ENCODE measurements at regions not wholly inside any gene's neighbourhood (a gene's known extent, or its start where the extent isn't known, plus 50 kb on each side); places are given as distances from the start of the nearest gene placed in this dataset.

DNA sequence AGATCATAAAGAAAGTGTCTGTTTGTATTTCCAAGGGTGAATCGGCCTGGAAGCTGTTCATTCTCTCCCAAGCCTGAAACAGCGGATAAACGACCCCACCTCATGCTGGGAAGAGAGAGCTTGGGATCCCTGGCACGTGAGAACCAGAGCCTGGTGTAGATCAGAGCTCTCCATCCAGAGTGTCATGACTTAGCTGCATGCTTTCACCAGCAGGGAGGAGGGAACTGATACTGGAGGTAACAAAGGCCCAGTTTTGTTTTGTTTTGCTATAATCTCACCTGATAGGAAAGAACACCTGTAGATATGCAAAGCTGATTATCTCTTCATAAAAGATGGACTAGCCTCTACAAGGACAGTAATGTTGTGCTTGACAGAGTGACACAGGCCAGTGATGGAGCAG lies 236.6 kb downstream of the POM121L12 start:
- no peak overlapping the region for H3K4me3 ChIP-seq (replicated peaks; ENCODE audit: low read depth, low read length)
- no peak for DNase-seq (ENCODE audit: extremely low read depth, low read depth)
- TF ChIP-seq, protein P1, sequence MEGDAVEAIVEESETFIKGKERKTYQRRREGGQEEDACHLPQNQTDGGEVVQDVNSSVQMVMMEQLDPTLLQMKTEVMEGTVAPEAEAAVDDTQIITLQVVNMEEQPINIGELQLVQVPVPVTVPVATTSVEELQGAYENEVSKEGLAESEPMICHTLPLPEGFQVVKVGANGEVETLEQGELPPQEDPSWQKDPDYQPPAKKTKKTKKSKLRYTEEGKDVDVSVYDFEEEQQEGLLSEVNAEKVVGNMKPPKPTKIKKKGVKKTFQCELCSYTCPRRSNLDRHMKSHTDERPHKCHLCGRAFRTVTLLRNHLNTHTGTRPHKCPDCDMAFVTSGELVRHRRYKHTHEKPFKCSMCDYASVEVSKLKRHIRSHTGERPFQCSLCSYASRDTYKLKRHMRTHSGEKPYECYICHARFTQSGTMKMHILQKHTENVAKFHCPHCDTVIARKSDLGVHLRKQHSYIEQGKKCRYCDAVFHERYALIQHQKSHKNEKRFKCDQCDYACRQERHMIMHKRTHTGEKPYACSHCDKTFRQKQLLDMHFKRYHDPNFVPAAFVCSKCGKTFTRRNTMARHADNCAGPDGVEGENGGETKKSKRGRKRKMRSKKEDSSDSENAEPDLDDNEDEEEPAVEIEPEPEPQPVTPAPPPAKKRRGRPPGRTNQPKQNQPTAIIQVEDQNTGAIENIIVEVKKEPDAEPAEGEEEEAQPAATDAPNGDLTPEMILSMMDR (IDR thresholded peaks at IDR 0.05; ENCODE audit: low read depth, low read length, missing control alignments) = no peak

DNA sequence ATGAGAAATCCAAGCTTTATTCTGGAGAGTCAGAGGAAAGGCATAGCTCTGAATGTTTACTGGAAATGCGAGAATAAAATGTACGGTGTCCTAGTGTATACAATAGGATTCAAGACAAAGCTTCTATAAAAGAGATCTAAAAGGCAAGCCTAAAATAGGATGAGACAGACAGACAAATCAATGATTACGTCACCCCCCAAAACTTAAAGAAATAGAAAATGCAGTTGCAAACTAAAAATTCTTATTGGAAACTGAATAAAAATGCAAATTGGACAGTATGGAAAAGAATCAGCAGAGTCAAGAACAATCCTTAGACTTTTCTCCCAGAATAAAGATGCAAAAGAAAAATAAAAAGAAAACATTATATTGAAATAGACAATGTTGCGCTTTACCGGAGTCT lies 245.9 kb downstream of the POM121L12 start:
- no peak for DNase-seq (ENCODE audit: extremely low read depth, low read depth)
- TF ChIP-seq, protein P1 (IDR thresholded peaks at IDR 0.05; ENCODE audit: low read depth, low read length, missing control alignments) = no peak
- no peak overlapping the region for H3K4me3 ChIP-seq (replicated peaks; ENCODE audit: low read depth, low read length)

DNA sequence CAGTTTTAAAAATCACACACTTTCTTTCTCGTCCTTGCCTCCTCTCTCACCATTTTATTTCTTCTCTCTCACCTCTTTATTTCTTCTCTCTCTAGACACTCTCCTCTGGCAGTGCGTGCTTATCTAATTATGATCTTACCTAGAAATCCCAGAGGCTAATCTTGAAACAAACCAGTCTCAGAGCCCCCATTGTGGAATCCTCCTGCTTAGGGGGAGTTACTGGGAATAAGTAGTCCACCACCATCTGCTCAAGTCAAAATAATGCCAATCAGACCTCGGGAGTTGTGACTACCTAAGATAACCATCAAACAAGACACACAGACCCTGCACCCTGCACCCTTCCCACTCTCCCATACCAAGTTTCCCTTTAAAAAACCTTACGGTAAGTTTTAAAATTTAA lies 256.9 kb downstream of the POM121L12 start:
- no peak overlapping the region for H3K4me3 ChIP-seq (replicated peaks; ENCODE audit: low read depth, low read length)
- TF ChIP-seq, protein P1 (IDR thresholded peaks at IDR 0.05; ENCODE audit: low read depth, low read length, missing control alignments) = no peak
- DNase-seq (ENCODE audit: extremely low read depth, low read depth) = no peak

DNA sequence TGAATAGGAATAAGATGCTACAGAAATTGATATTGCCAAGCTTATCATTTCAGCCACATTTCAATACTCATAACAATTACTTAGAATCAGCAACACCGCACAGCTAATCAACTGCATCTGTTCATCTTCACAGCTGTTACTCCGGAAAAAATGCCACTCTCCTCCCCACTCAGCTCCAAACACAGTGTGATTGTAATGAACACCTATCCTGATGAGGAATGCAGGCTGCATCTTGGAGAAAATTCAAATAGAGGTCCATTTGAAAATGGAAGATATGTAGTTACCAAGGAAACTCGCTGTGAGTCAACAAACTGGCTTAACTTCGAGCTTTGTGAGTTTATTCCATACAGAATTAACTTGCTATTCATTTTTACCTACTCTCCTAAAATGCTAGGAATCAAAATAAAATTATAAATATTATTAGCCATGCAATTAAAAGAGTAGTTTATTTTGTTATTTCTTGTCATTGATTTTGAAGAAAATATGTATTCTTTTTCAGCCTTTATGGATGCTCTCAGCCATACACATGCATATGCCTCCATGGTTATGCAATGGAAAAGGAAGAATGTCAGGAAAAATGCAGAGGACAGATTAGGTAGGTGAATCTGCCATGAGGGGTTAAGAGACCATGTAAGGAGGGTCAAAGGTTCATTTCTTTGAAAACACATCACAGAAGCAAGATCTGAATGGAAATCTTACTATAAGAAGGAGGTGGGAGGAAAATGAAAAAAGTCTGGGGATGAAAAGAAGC lies 267.2 kb downstream of the POM121L12 start:
- no peak overlapping the region for H3K4me3 ChIP-seq (replicated peaks; ENCODE audit: low read depth, low read length)
- TF ChIP-seq, protein P1 (IDR thresholded peaks at IDR 0.05; ENCODE audit: low read depth, low read length, missing control alignments) = no peak
- no peak for DNase-seq (ENCODE audit: extremely low read depth, low read depth)

DNA sequence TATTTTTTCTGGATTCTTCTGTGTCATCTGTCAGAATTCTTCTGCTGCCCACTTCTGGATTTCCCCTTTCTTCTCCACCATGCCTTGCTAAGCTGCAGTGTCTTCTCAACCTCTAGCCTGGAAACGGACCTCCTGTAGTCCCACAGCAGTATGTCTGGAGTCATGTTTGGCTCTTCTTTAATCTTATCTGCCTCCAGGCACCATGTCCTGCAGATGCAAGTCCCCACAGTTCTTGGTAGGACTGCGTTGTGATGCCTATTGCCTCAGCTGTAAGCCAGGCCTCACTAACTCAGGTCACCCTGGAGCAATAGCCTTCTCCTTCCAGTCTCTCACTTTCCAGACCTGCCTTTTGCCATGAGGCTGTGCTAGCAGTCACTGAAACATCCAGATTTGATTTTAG lies 268.3 kb downstream of the POM121L12 start:
- TF ChIP-seq, protein P1 (IDR thresholded peaks at IDR 0.05; ENCODE audit: low read depth, low read length, missing control alignments) = no peak

DNA sequence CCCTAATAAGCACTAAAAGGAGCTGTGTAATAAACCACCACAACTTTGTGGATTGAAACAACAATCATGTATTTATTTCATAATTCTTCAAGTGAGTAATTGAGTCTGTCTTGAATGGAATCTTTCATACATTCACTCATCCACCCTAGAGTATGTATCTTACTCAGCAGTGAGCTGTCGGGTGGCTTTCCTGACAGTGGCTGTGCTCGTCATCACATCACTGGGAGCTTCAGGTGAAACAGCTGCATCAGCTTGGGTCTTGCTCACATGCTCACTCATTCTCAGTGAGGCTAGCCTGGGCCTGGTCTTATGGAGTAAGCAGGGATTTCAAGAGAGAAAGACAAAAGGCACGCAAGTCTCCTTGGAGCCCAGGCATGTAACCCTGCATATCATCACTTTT lies 271.4 kb downstream of the POM121L12 start:
- TF ChIP-seq, protein P1 (IDR thresholded peaks at IDR 0.05; ENCODE audit: low read depth, low read length, missing control alignments) = no peak
- DNase-seq (ENCODE audit: extremely low read depth, low read depth) = no peak
- no peak overlapping the region for H3K4me3 ChIP-seq (replicated peaks; ENCODE audit: low read depth, low read length)

More for the DNA sequence above, 268.3 kb downstream of the POM121L12 start:
- DNase-seq (ENCODE audit: extremely low read depth, low read depth) = no peak
- no peak overlapping the region for H3K4me3 ChIP-seq (replicated peaks; ENCODE audit: low read depth, low read length)

DNA sequence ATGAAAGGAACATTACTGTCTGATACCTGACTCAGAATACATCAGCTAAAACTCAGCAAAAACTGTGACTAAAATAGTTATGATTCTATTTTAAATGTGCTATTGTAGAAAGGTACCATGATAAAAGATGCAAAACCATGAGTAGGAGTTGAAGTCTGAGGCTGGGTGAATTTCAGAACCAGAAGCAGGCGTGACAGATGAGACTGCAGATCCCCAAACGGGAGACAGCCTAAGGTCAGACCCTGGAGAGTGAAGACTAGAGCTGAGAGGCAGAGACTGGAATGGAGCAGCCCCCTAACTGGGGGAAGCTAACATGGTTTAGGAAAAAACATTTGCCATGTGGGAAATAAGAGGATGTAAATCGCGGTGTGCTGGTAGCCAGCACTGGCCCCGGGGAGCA lies 275.8 kb downstream of the POM121L12 start:
- no peak overlapping the region for H3K4me3 ChIP-seq (replicated peaks; ENCODE audit: low read depth, low read length)
- TF ChIP-seq, protein P1 (IDR thresholded peaks at IDR 0.05; ENCODE audit: low read depth, low read length, missing control alignments) = no peak
- DNase-seq (ENCODE audit: extremely low read depth, low read depth) = no peak

Measured in HFF-Myc (cell line).